Lung (tissue), 11 donors: ENCODE measurements at regions not wholly inside any gene's neighbourhood (a gene's known extent, or its start where the extent isn't known, plus 50 kb on each side); places are given as distances from the start of the nearest gene placed in this dataset.

Source experiments
- ATAC-seq: fragments of 200-7000 bp; cut with Tn5 transposase; one replicate; pipeline ENCODE4 v1.9.1; 2020; ENCODE audit warnings: moderate number of reproducible peaks; ENCODE audit not compliant: insufficient read depth, low FRiP score
- DNase-seq, 3 donors: peaks; one replicate each; pipeline ENCODE4 v3.0.0-alpha.2; 2013 to 2017
- H3K27ac ChIP-seq, 2 donors: one replicate each; pipeline ENCODE4 v1.5.1; 2013; ENCODE audit warnings: mild to moderate bottlenecking in 2 of 2, moderate library complexity in 2 of 2, control low read depth in 1 of 2, inconsistent platforms in 1 of 2, low read depth in 1 of 2, low read length in 1 of 2
- H3K27me3 ChIP-seq, 3 donors: one replicate each; pipeline ENCODE4 v1.5.1; 2013; ENCODE audit warnings: low read length in 2 of 3; ENCODE audit not compliant: control insufficient read depth in 3 of 3, insufficient read depth in 3 of 3
- H3K36me3 ChIP-seq, 4 donors: one replicate each; pipeline ENCODE4 v1.5.1; 2013; ENCODE audit warnings: low read length in 4 of 4, mild to moderate bottlenecking in 1 of 4, moderate library complexity in 1 of 4; ENCODE audit not compliant: control insufficient read depth in 4 of 4, insufficient read depth in 4 of 4
- H3K4me1 ChIP-seq, 5 donors: one replicate each; pipeline ENCODE4 v1.5.1; 2013; ENCODE audit warnings: low read length in 5 of 5, mild to moderate bottlenecking in 2 of 5, moderate library complexity in 1 of 5; ENCODE audit not compliant: control insufficient read depth in 5 of 5, insufficient read depth in 5 of 5
- H3K4me3 ChIP-seq: one replicate; pipeline ENCODE4 v1.5.1; 2013; ENCODE audit warnings: mild to moderate bottlenecking, control low read depth, moderate library complexity
- H3K9ac ChIP-seq, 2 donors: one replicate each; pipeline ENCODE4 v1.5.1; 2013; ENCODE audit warnings: low read length in 2 of 2, control low read depth in 1 of 2; ENCODE audit not compliant: insufficient read depth in 1 of 2
- H3K9me3 ChIP-seq, 4 donors: one replicate each; pipeline ENCODE4 v1.5.1; 2013; ENCODE audit warnings: low read length in 3 of 4, mild to moderate bottlenecking in 1 of 4, moderate library complexity in 1 of 4; ENCODE audit not compliant: control insufficient read depth in 4 of 4, insufficient read depth in 3 of 4
- WGBS, 2 donors: extraction: QIAGEN DNeasy Blood & Tissue Kit; methylation state at CpG; one replicate each; pipeline ENCODE4 v1.1.7; 2013; 5-methylcytosine and 5-hydroxymethylcytosine counted together
- TF ChIP-seq, protein P1 (sequence below): IDR thresholded peaks from 2 replicates; pipeline ENCODE4 v1.5.1; 2012; ENCODE audit warnings: mild to moderate bottlenecking; ENCODE audit errors: control extremely low read depth, extremely low read depth
- donor health status: control.
- donor health status: control.
- donor health status: Bipolar disorder and iron deficiency.
- donor health status: healthy.
- donor health status: DM: yes; HTN: yes; CAD: no.

DNA sequence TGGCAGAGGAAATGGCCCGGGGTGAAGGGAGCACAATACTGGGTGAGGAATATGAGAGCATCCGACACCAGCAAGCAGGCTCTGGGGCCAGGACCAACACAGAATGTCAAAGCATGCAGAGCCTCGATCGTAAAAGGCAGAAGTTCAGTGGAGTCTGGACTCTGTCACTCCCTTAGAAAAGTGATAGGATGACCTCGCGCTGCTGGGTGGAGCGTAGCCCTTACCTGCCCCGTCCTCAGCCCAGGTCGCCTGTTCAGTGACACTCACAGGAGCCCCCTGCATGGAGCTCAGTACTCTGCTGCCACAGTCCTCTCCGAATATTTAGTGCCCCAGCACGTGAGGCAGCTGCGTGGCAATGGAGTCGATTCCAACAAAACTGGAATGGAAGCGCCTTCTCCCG, 236.7 kb upstream of the MYT1L start:
- H3K4me1 ChIP-seq, result no peaks in the 10 kb centered on the region
- H3K27ac ChIP-seq, result no peak overlapping the region
- no peaks in the 10 kb centered on the region for H3K36me3 ChIP-seq
- H3K9me3 ChIP-seq, result peaks cover 0 to 5% (median 0%) of the 10 kb centered on the region in 4 donors
- 84 to 90% methylated on average over 15 of the region's 15 CpGs for WGBS, 2 donors
- TF ChIP-seq, protein P1, sequence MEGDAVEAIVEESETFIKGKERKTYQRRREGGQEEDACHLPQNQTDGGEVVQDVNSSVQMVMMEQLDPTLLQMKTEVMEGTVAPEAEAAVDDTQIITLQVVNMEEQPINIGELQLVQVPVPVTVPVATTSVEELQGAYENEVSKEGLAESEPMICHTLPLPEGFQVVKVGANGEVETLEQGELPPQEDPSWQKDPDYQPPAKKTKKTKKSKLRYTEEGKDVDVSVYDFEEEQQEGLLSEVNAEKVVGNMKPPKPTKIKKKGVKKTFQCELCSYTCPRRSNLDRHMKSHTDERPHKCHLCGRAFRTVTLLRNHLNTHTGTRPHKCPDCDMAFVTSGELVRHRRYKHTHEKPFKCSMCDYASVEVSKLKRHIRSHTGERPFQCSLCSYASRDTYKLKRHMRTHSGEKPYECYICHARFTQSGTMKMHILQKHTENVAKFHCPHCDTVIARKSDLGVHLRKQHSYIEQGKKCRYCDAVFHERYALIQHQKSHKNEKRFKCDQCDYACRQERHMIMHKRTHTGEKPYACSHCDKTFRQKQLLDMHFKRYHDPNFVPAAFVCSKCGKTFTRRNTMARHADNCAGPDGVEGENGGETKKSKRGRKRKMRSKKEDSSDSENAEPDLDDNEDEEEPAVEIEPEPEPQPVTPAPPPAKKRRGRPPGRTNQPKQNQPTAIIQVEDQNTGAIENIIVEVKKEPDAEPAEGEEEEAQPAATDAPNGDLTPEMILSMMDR, result no peak
- no peak for DNase-seq
- no peaks in the 10 kb centered on the region for H3K27me3 ChIP-seq
- no peak overlapping the region for H3K9ac ChIP-seq
- no peak overlapping the region for H3K4me3 ChIP-seq
- no peak for ATAC-seq

GRCh38 chr2:2566396-2567323, 235.6 kb upstream of the MYT1L start:
- Histone ChIP-seq H3K4me1 (no peaks in the 10 kb centered on the region), H3K4me3 (no peak overlapping the region), H3K36me3 (no peaks in the 10 kb centered on the region), H3K9me3 (no peaks in the 10 kb centered on the region), H3K9ac (no peak overlapping the region), H3K27me3 (no peaks in the 10 kb centered on the region), H3K27ac (no peak overlapping the region)
- whole genome bisulfite sequencing, 2 donors, result 88 to 89% methylated on average over 26 of the region's 26 CpGs
- TF ChIP-seq, protein P1, result no peak
- no peak for ATAC-seq
- DNase-seq, result no peak

DNA sequence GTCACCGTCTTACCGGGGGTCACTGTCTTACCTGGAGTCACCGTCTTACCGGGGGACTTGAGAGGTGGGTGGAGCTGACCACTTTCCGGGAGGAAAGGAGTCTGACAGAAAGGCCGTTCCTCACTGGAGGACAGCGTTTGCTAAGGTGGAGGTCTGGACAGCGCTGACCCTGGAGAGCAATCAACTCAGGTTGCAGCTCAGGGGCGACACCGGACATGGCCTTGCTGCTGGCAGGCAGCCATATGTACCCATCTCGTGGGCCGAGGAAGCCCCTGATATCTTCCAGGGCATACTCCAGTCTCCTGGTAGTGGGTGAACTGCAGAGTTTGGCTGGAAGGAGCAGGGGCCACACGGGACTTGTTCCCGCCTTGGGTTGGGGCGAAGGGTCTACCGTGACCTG, 234.6 kb upstream of the MYT1L start:
- WGBS, 2 donors, result 84 to 94% methylated on average over 16 of the region's 16 CpGs
- Histone ChIP-seq H3K27me3 (peaks cover 0 to 3% (median 0%) of the 10 kb centered on the region in 3 donors), H3K9ac (no peak overlapping the region), H3K27ac (no peak overlapping the region), H3K4me1 (no peaks in the 10 kb centered on the region), H3K4me3 (no peak overlapping the region), H3K36me3 (no peaks in the 10 kb centered on the region), H3K9me3 (no peaks in the 10 kb centered on the region)
- TF ChIP-seq, protein P1, result no peak
- ATAC-seq, result no peak
- DNase-seq, result no peak
